SK-N-MC (cell line): ENCODE measurements at regions not wholly inside any gene's neighbourhood (a gene's known extent, or its start where the extent isn't known, plus 50 kb on each side); places are given as distances from the start of the nearest gene placed in this dataset.

ENCODE experiments used
- EZH2 ChIP-seq: fragments of 200-600 bp; sonication (generic); IDR thresholded peaks from one replicate; pipeline ENCODE4 v1.6.1; 2017; ENCODE audit warnings: antibody characterized with exemption
- POLR2AphosphoS5 ChIP-seq: IDR thresholded peaks from 2 replicates; pipeline ENCODE4 v1.6.1; 2012; ENCODE audit warnings: mild to moderate bottlenecking, low read depth, low read length, borderline replicate concordance

DNA sequence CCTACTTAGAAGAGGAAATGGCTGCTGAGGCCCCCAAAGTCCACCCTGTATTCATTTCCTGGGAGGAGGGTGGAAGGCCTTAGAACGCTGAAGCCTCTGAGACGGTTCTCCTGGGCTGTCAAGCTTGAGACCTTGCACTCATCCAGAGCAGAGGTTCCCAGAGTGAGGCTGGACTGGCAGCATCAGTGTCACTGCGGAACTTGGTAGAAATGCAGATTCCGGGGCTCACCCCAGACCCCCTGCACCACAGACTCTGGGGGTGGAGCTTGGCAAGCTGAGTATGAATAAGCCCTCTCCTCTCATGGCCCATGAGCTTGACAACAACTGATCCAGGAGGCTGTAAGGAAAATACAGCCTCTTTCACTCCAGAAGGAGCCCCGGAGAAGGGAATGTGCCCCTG, 218.3 kb downstream of the IRF8 start:
- TF ChIP-seq EZH2, result no peak
- TF ChIP-seq POLR2AphosphoS5, result no peak
